ENCODE measurements at regions not wholly inside any gene's neighbourhood (a gene's known extent, or its start where the extent isn't known, plus 50 kb on each side); places are given as distances from the start of the nearest gene placed in this dataset.

DNA sequence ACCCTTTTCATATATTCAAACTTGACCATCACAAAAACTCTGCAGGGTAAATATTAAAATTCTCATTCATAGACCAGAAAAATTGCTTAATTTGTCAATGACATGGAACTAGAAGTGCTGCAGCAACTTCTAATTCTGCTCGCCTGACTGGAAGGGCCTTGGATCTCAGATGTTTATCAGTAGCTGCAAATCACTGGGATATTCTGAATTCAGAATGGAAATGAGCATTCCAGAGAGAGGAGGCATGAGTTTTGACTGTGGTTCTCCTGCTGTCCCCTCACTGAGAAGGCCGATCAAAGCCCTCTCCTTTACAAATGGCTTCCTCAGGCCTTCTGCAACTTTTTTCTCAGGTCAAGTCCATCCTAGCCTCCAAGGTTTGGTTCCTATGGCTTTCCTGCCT lies 171.3 kb upstream of the FAM78B start:
- TF ChIP-seq GLIS3 (CRISPR knock-in tag; IDR thresholded peaks at IDR 0.05) (no peak), ZFP3 (CRISPR knock-in tag; IDR thresholded peaks at IDR 0.05) (no peak), ZNF70 (CRISPR knock-in tag; IDR thresholded peaks at IDR 0.05) (no peak), ZNF565 (CRISPR knock-in tag; conservative IDR thresholded peaks at IDR 0.05; ENCODE audit: low read depth) (no peak)
- TF ChIP-seq, protein P1, sequence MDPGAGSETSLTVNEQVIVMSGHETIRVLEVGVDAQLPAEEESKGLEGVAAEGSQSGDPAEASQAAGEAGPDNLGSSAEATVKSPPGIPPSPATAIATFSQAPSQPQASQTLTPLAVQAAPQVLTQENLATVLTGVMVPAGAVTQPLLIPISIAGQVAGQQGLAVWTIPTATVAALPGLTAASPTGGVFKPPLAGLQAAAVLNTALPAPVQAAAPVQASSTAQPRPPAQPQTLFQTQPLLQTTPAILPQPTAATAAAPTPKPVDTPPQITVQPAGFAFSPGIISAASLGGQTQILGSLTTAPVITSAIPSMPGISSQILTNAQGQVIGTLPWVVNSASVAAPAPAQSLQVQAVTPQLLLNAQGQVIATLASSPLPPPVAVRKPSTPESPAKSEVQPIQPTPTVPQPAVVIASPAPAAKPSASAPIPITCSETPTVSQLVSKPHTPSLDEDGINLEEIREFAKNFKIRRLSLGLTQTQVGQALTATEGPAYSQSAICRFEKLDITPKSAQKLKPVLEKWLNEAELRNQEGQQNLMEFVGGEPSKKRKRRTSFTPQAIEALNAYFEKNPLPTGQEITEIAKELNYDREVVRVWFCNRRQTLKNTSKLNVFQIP (CRISPR knock-in tag; IDR thresholded peaks at IDR 0.05; ENCODE audit: borderline replicate concordance, low read depth): no peak

All from SK-N-SH treated with all-trans-retinoic acid at 6 μM for 48 hours (cell line).